K562 (cell line): ENCODE measurements at regions not wholly inside any gene's neighbourhood (a gene's known extent, or its start where the extent isn't known, plus 50 kb on each side); places are given as distances from the start of the nearest gene placed in this dataset.

ENCODE experiments used
- ARNT ChIP-seq, 2 experiments: fragments of 450-650 bp; IDR thresholded peaks; 2 replicates each; pipeline ENCODE4 v1.6.1; 2016; ENCODE audit warnings: mild to moderate bottlenecking in 1 of 2
- CEBPB ChIP-seq: fragments of 450-650 bp; IDR thresholded peaks from 2 replicates; pipeline ENCODE4 v1.6.1; 2016; ENCODE audit warnings: missing genetic modification characterization, missing compliant biosample characterization
- E2F4 ChIP-seq: sonication (generic); formaldehyde crosslinking; IDR thresholded peaks from 2 replicates; pipeline ENCODE4 v1.8.0; 2022; ENCODE audit warnings: mild to moderate bottlenecking, low read depth, missing genetic modification reagents
- POLR2A ChIP-seq: fragments of 450-650 bp; conservative IDR thresholded peaks from 2 replicates; pipeline ENCODE4 v1.6.1; 2016
- ZBTB17 ChIP-seq: fragments of 450-650 bp; formaldehyde crosslinking; IDR thresholded peaks from 2 replicates; pipeline ENCODE4 v1.4.0; 2020; ENCODE audit warnings: mild to moderate bottlenecking

- no peak for TF ChIP-seq ARNT (IDR thresholded peaks at IDR 0.05)
- no peak for TF ChIP-seq CEBPB (tag)
- TF ChIP-seq E2F4 = no peak
- no peak for TF ChIP-seq POLR2A
- no peak for TF ChIP-seq ZBTB17 (CRISPR knock-in tag)
Observed at GRCh38 chr7:153012203-153012602, 252.7 kb downstream of the ACTR3B start.
